AG04449 (cell line): ENCODE measurements at regions not wholly inside any gene's neighbourhood (a gene's known extent, or its start where the extent isn't known, plus 50 kb on each side); places are given as distances from the start of the nearest gene placed in this dataset.

ENCODE experiments used
- CTCF ChIA-PET: fragments of 350-600 bp; formaldehyde crosslinking; extraction: SDS; loops from one replicate; lab custom pipeline; 2021; ENCODE audit warnings: antibody characterized with exemption; lab: Yijun Ruan, JAX
- POLR2A ChIA-PET: fragments of 400-600, 350-600 bp; formaldehyde crosslinking; extraction: SDS; loops from one replicate; lab custom pipeline; 2020; ENCODE audit warnings: antibody characterized with exemption, inconsistent platforms; lab: Yijun Ruan, JAX
- DNase-seq: peaks from one replicate; pipeline ENCODE4 v3.0.0-alpha.2; 2010; ENCODE audit warnings: low read depth, low spot score
- H3K4me3 ChIP-seq: 2 replicates; pipeline ENCODE4 v1.5.1; 2011; ENCODE audit warnings: low read depth, mild to moderate bottlenecking, control low read depth, low read length
- CTCF ChIP-seq: IDR thresholded peaks from one replicate; pipeline ENCODE4 v1.5.1; 2011; ENCODE audit warnings: mild to moderate bottlenecking, moderate library complexity, low read length, control low read depth, inconsistent platforms; ENCODE audit not compliant: insufficient read depth; ENCODE audit errors: missing control alignments

GRCh38 chr12:67428431-67428830 lies 159.3 kb downstream of the CAND1 start:
- no peak for DNase-seq
- CTCF ChIA-PET: interaction anchor here (0.9 kb wide), 1 partner anchor 12 kb away, joined by 3 read pairs; no protein-coding TSS in a partner anchor
- TF ChIP-seq CTCF: no peak
- POLR2A ChIA-PET: no interaction called here
- no peak overlapping the region for H3K4me3 ChIP-seq

GRCh38 chr12:67430708-67431335 lies 161.7 kb downstream of the CAND1 start:
- TF ChIP-seq CTCF: no peak
- no peak for DNase-seq
- no peak overlapping the region for H3K4me3 ChIP-seq
- CTCF ChIA-PET: interaction anchor here (0.9 to 1.7 kb wide), 6 partner anchors 10 to 609 kb away, joined by 3 to 7 read pairs (median 4); no protein-coding TSS in a partner anchor
- POLR2A ChIA-PET: no interaction called here

- no peak for DNase-seq
- H3K4me3 ChIP-seq: no peak overlapping the region
- CTCF ChIA-PET: interaction anchor here (1.4 to 1.7 kb wide), 2 partner anchors 10 to 511 kb away, joined by 5 to 7 read pairs; no protein-coding TSS in a partner anchor
- POLR2A ChIA-PET: no interaction called here
- no peak for TF ChIP-seq CTCF
These were observed 162.4 kb downstream of the CAND1 start for GRCh38 chr12:67431411-67432020.

- no peak for DNase-seq
- TF ChIP-seq CTCF: no peak
- CTCF ChIA-PET: interaction anchor here (0.7 to 2.0 kb wide), 4 partner anchors 77 to 506 kb away, joined by 3 to 6 read pairs (median 4); no protein-coding TSS in a partner anchor
- POLR2A ChIA-PET: no interaction called here
- H3K4me3 ChIP-seq: no peak overlapping the region
These were observed 164.4 kb downstream of the CAND1 start for GRCh38 chr12:67433385-67434175.

GRCh38 chr12:67434671-67435370 lies 165.7 kb downstream of the CAND1 start:
- TF ChIP-seq CTCF: no peak
- peak; percentile 98 for DNase-seq
- no peak overlapping the region for H3K4me3 ChIP-seq
- ChIA-PET CTCF (interaction anchor here (0.9 to 2.0 kb wide), 6 partner anchors 9 to 505 kb away, joined by 3 to 6 read pairs (median 5); no protein-coding TSS in a partner anchor), POLR2A (interaction anchor here (1.1 to 1.2 kb wide), 3 partner anchors 76 to 214 kb away, joined by 3 to 7 read pairs (median 6); partner anchors contain the start of genes CAND1 and DYRK2)
